Ecto neural progenitor cell (in vitro differentiated cells): ENCODE measurements at regions not wholly inside any gene's neighbourhood (a gene's known extent, or its start where the extent isn't known, plus 50 kb on each side); places are given as distances from the start of the nearest gene placed in this dataset.

Source experiments
- DNase-seq: peaks from one replicate; pipeline ENCODE4 v3.0.0-alpha.2; 2018; ENCODE audit warnings: low spot score

GRCh38 chr2:145190031-145190703, 670.2 kb upstream of the ZEB2 start:
- DNase-seq: no peak

DNA sequence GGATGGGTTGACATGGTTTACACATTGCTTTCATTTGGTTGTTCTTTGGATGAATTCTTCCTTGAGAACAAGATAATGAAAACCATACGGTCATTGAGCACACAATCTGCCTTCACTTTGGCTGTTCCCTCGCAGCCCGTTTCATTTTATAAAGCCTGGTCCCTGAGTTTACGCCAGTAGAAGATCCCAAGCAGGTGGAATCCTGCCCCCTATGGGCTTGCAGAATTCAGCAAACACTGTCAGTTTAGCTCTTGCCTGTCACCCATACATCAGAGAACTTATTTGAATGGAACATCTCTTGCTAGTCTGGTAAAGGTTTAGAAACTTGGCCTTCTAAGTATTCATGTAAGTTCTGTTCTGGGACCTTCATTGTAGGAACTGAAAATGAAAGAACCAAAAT, 666.4 kb upstream of the ZEB2 start:
- DNase-seq: no peak

DNA sequence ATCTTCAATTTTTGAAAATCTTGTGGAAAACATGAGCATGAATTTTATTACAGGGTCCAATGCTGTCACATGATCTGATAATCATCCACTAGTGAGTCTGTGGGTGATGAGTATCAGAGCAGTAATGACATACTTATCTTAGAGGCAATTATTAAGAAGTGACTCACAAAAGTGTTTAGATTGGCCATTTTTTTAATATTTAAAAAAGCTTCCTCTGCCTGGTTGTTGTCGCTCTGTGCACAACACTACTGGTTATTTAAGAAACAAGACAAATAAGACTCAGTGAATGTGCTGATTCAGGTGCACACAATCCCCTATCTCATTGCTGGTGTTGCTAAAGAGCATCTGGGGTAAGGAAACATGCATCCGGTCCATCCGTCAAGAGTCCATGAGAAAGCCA, 665.8 kb upstream of the ZEB2 start:
- no peak for DNase-seq

DNA sequence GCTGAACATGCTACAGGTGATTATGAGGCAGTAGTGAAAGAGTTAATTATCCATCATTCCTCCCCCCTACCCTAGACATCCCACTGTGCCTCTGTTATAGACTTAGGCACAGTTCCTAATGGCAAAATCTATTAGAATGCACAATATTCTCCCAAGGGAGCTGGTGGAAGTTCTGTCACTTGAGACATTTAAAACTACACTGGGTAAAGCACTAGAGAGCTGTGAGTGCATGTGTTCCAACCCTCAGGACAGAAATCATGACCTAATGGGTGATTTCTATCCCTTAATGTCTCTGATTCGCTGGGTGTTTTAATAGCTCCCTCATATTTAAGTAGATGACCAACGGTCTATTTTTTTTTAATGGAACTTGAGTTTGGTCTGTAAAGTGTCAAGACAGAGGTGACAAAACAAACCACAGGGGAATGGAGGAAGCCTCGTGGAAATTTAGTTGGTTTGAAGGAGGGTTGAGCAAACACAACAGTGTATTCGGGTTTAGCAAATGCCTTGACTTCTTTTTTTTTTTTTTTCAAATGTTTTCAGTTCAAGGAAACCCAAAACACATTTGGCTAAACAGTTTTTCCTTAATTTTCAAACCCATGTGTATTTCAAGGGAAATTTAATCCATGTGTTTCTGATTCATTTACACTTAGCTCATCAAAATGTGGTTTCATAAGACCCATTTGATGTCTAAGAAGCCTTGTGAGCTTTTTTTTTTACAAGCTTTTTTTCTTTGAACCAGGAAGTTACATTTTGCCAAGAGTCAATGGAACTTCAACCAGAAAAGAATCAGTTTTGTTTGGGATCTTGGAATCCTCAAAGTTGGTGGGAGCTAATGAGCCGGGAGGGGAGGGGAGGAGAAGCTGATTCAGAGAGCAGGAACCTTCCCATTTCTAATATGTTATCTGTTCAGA, 665.1 kb upstream of the ZEB2 start:
- DNase-seq: no peak

- DNase-seq: no peak
Measured at GRCh38 chr2:145169285-145169684, 649.4 kb upstream of the ZEB2 start.

- DNase-seq: no peak
Measured at GRCh38 chr2:145168091-145168490, 648.2 kb upstream of the ZEB2 start.

DNA sequence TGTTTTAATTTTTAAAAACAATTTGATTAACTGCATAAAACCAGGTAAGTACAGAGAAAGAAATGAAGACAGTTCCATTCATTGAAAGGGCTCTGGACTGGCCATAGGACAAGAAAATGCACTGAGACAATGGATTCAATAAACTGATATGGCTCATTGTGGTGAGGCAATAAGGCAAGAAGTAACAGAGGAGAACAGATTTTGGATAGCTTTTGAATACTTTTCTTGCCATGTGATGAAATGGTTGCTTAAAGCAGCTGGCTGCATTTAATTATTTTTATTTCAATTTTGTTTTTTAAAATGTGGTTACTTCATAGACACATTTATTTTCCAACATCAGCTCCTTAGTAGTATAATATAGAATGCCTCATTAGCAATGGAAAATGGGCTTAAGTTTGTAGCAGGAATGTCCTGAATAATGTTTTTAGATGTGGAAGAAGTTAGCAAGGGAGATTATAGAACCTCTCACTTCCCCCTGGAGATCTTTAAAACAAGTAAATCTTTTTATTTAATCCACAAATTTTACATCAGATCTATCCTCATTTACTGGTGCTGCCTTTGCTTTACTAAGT, 646.9 kb upstream of the ZEB2 start:
- no peak for DNase-seq

- no peak for DNase-seq
Measured at GRCh38 chr2:145161656-145162055, 641.7 kb upstream of the ZEB2 start.

- DNase-seq: no peak
Measured at GRCh38 chr2:145160855-145161254, 640.9 kb upstream of the ZEB2 start.

GRCh38 chr2:145159676-145160075, 639.8 kb upstream of the ZEB2 start:
- DNase-seq: no peak

DNA sequence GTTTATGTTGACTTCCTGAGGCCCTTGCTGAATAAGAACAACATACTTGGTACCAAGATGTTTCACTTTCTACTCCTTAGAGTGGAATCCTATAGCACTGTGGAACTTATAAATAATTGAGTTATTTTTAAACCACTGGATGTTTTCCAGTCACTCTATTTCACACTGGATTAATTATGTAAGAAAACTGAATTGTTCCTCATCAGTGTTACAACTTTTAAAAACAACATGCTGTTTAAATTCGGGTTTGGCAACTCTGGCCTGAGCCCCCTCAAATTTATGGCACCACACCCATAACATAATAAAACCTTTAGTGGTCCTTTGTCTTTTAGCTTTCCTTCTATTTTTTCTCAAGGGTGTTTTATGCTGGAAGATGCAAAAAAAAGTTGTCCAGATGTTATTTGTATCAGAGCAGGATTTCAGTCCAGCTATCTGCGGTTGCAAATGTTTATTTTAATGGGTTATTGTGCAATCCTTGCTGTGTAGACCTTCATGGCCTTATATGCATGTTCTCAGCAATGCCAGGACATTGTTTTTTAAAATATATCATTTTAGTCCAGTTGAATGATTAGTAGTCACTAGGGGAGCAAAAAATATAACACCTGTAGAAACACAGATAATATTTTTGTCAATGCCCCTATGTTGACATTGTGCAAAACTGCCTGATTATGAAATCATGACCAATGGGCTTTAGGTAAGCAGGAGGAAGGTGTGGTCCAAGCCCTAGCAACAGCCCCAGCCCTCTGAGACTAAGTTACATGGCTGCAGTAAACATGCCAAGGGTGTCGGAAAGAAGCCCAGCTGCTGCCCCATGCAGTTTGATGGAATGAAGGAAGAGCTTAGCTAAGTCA, 638.0 kb upstream of the ZEB2 start:
- no peak for DNase-seq

GRCh38 chr2:145157036-145157675, 637.2 kb upstream of the ZEB2 start:
- DNase-seq: no peak

- no peak for DNase-seq
Measured at GRCh38 chr2:145156199-145156598, 636.3 kb upstream of the ZEB2 start.

DNA sequence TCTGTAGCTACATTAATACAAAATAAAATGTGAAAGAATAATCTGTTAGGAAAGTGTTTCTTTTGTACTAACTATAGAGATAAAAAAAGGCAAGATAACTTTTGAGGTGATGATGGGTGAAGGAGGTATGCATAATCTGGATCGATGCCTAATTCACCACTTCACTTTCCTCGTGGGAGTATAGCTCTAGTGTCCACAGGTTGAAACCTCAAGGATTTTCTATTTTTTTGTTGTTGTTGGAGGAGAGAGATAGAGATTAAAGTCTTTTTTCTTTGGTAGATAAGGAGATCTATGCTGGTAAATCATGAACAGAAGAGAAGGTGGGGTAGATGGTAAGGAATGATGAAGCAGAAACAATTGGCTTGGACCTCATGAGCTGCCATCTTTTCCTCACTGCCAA, 635.3 kb upstream of the ZEB2 start:
- no peak for DNase-seq

DNA sequence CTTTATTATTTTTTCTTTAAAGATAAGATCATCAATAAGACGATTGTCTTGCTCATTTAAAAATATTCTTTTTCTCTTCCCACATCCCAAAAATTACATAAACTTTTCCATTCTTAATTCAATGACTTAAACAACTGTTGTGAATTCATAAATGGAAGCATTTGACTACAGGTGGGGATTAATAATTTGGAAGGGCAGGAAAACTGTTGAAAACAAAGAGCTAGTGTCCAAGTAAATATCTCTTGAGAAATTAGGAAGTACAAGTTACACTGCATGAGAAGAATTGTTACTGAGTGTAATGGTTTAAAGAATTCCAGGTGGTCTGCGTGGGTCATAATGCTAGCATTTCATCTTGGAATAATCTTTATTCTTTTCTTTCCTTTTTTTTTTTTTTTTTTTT, 634.8 kb upstream of the ZEB2 start:
- no peak for DNase-seq

GRCh38 chr2:145146691-145147090, 626.8 kb upstream of the ZEB2 start:
- no peak for DNase-seq

DNA sequence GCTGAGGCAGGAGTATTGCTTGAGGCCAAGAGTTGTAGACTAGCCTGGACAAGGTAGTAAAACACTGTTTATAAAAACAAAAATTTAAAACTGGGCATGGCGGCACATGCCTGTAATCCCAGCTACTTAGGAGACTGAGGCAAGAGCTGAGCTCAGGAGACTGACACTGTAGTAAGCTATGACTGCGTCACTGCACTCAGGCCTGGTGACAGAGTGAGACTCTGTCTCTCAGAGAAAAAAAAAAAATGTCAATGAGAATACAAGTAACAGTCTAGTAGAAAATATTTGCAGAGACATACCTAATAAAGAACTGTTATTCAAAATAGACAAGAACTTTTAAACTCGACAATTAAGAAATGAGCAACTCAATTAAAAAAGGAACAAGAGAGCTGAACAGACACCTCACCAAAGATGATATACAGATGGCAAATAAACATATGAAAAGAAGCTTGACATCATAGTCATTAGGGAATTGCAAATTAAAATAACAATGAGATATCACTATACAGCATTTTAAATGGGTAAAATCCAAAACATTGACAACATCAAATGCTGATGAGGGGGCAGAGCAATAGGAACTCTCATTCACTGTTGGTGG, 624.3 kb upstream of the ZEB2 start:
- DNase-seq: no peak

- no peak for DNase-seq
Measured at GRCh38 chr2:145141981-145142380, 622.1 kb upstream of the ZEB2 start.

- DNase-seq: no peak
Measured at GRCh38 chr2:145140658-145141057, 620.7 kb upstream of the ZEB2 start.

GRCh38 chr2:145138626-145139025, 618.7 kb upstream of the ZEB2 start:
- no peak for DNase-seq

GRCh38 chr2:145137901-145138300, 618.0 kb upstream of the ZEB2 start:
- DNase-seq: no peak
